ENCODE measurements at regions not wholly inside any gene's neighbourhood (a gene's known extent, or its start where the extent isn't known, plus 50 kb on each side); places are given as distances from the start of the nearest gene placed in this dataset.

DNA sequence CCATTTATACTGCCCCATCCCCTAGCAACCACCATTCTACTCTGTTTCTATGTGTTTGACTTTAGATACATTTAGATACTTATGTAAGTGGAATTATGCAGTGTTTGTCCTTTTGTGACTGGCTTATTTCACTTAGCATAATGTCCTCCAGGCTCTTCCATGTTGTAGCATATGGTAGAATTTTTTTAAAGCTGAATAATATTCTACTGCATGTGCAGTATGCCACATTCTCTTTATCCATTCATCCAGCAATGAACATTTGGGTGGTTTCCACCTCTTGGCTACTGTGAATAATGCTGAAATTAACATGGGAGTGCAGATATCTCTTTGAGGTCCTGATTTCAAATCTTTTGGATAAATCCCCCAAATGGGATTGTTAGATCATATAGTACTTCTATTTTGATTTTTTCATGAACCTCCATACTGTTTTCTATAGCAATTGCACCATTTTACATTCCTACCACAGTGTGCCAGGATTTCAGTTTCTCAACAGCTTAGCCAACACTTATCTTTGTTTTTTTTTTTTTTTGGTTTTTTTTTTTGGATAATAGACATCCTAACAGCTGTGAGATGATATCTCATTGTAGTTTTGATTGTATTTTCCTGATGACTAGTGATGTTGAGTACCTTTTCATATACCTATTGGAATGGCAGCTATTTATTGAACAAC, 105.9 kb upstream of the LNX1 start:
- H3K27ac ChIP-seq (replicated peaks), result no peak overlapping the region
- no peak for DNase-seq
- no peaks in the 10 kb centered on the region for H3K27me3 ChIP-seq (ENCODE audit: low read depth)
- H3K9me3 ChIP-seq (replicated peaks), result no peaks in the 10 kb centered on the region
- no peak overlapping the region for H3K4me3 ChIP-seq
- H3K36me3 ChIP-seq, result no peaks in the 10 kb centered on the region
- TF ChIP-seq, protein P1, sequence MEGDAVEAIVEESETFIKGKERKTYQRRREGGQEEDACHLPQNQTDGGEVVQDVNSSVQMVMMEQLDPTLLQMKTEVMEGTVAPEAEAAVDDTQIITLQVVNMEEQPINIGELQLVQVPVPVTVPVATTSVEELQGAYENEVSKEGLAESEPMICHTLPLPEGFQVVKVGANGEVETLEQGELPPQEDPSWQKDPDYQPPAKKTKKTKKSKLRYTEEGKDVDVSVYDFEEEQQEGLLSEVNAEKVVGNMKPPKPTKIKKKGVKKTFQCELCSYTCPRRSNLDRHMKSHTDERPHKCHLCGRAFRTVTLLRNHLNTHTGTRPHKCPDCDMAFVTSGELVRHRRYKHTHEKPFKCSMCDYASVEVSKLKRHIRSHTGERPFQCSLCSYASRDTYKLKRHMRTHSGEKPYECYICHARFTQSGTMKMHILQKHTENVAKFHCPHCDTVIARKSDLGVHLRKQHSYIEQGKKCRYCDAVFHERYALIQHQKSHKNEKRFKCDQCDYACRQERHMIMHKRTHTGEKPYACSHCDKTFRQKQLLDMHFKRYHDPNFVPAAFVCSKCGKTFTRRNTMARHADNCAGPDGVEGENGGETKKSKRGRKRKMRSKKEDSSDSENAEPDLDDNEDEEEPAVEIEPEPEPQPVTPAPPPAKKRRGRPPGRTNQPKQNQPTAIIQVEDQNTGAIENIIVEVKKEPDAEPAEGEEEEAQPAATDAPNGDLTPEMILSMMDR (IDR thresholded peaks at IDR 0.05; ENCODE audit: borderline replicate concordance), result no peak
- intact Hi-C loops (cut with micrococcal nuclease), result no loop called here
- H3K4me1 ChIP-seq, result peaks cover 8% of the 10 kb centered on the region

DNA sequence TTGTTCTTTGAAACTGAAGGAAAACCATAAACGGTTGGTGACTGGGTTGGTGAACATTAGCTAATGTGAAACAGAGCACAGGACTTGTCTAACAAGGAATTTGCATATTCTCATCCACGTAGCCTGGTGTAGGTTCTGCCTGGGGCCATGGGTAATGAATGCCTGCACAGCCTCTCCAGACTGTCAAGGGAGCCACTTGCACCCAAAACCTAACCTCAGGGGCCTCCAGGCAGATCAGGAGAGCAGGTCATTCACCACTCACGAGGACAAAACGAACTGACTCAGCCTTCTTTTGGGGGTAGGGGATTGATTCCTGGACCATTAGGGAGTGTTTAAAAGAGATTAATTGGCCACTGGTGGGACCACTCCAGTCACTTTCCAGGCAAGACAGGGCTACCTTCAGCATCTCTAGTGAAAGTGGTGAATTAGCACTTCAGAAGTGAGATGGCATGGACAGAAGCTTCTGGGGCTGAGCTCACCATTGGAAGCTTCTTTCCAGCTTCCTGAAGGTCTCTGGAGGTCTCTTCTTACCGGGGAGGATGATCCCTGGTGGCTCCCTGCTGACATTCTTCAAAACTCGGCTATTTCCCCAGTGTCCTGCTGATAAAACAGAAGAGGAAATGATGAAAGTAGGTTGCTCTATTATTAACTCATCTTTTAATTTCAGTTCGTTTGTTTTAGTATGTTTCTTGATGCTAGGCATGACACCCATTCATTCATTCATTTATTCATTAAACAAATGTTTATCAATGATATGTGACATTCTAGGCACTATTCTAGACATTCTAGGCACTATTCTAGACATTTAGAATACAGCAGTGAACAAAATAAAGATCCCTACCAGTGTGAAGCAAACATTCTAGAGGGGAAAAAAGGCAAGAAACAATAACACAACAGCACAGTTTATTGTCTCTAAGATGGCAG, 104.5 kb upstream of the LNX1 start:
- Histone ChIP-seq H3K36me3 (no peaks in the 10 kb centered on the region), H3K4me1 (peaks cover 6% of the 10 kb centered on the region), H3K4me3 (no peak overlapping the region), H3K9me3 (replicated peaks) (no peaks in the 10 kb centered on the region), H3K27ac (replicated peaks) (no peak overlapping the region), H3K27me3 (ENCODE audit: low read depth) (no peaks in the 10 kb centered on the region)
- intact Hi-C loops (cut with micrococcal nuclease), result no loop called here
- no peak for DNase-seq
- TF ChIP-seq, protein P1 (IDR thresholded peaks at IDR 0.05; ENCODE audit: borderline replicate concordance), result no peak

- TF ChIP-seq, protein P1 (IDR thresholded peaks at IDR 0.05; ENCODE audit: borderline replicate concordance), result no peak
- intact Hi-C loops (cut with micrococcal nuclease), result no loop called here
- no peaks in the 10 kb centered on the region for H3K36me3 ChIP-seq
- H3K4me1 ChIP-seq, result peaks cover 6% of the 10 kb centered on the region
- H3K27me3 ChIP-seq (ENCODE audit: low read depth), result peaks cover 8% of the 10 kb centered on the region
- DNase-seq, result no peak
- H3K4me3 ChIP-seq, result no peak overlapping the region
- no peaks in the 10 kb centered on the region for H3K9me3 ChIP-seq (replicated peaks)
- no peak overlapping the region for H3K27ac ChIP-seq (replicated peaks)
Observed at GRCh38 chr4:53694666-53695065, 103.4 kb upstream of the LNX1 start.

GRCh38 chr4:53693909-53694308, 102.6 kb upstream of the LNX1 start:
- TF ChIP-seq, protein P1 (IDR thresholded peaks at IDR 0.05; ENCODE audit: borderline replicate concordance), result no peak
- no peak for DNase-seq
- H3K36me3 ChIP-seq, result no peaks in the 10 kb centered on the region
- peaks cover 6% of the 10 kb centered on the region for H3K4me1 ChIP-seq
- H3K27me3 ChIP-seq (ENCODE audit: low read depth), result peaks cover 11% of the 10 kb centered on the region
- intact Hi-C loops (cut with micrococcal nuclease), result no loop called here
- H3K4me3 ChIP-seq, result no peak overlapping the region
- H3K27ac ChIP-seq (replicated peaks), result no peak overlapping the region
- no peaks in the 10 kb centered on the region for H3K9me3 ChIP-seq (replicated peaks)

DNA sequence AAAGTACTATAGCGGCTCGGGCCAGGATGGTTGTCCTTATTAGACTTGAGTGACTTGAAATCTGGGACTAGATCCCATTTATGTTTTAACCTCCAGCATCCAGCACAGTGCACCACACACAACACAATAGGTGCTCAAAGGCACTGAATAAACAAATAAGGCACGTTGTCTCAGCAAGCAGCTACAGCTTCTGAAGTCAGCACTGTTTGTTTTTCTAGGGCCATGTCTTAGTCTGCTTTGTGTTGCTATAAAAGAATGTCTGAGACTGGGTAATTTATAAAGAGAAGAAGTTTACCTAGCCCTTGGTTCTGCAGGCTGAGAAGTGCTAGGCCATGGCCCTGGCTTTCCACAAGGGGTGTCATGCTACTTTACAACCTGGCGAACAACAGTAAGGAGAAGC, 102.1 kb upstream of the LNX1 start:
- H3K4me1 ChIP-seq, result peaks cover 6% of the 10 kb centered on the region
- intact Hi-C loops (cut with micrococcal nuclease), result no loop called here
- no peaks in the 10 kb centered on the region for H3K36me3 ChIP-seq
- H3K27ac ChIP-seq (replicated peaks), result no peak overlapping the region
- TF ChIP-seq, protein P1 (IDR thresholded peaks at IDR 0.05; ENCODE audit: borderline replicate concordance), result no peak
- DNase-seq, result no peak
- peaks cover 11% of the 10 kb centered on the region for H3K27me3 ChIP-seq (ENCODE audit: low read depth)
- H3K4me3 ChIP-seq, result no peak overlapping the region
- H3K9me3 ChIP-seq (replicated peaks), result no peaks in the 10 kb centered on the region
